Hepatocyte (in vitro differentiated cells): ENCODE measurements at regions not wholly inside any gene's neighbourhood (a gene's known extent, or its start where the extent isn't known, plus 50 kb on each side); places are given as distances from the start of the nearest gene placed in this dataset.

Experiments
- DNase-seq: peaks from one replicate; pipeline ENCODE4 v3.0.0-alpha.2; 2016; ENCODE audit warnings: low spot score
- H2AFZ ChIP-seq: fragments of 200-600 bp; sonication (generic); 2 replicates; pipeline ENCODE4 v1.6.0; 2016; ENCODE audit warnings: antibody characterized with exemption, mild to moderate bottlenecking
- H3K27ac ChIP-seq: fragments of 200-600 bp; sonication (generic); 2 replicates; pipeline ENCODE4 v1.5.1; 2016; ENCODE audit warnings: mild to moderate bottlenecking
- H3K27me3 ChIP-seq: fragments of 200-600 bp; sonication (generic); 2 replicates; pipeline ENCODE4 v1.6.1; 2016
- H3K36me3 ChIP-seq: fragments of 200-600 bp; sonication (generic); replicated peaks from 2 replicates; pipeline ENCODE4 v1.5.1; 2016; ENCODE audit warnings: low read depth; ENCODE audit not compliant: insufficient read depth
- H3K4me1 ChIP-seq: fragments of 200-600 bp; sonication (generic); 2 replicates; pipeline ENCODE4 v1.5.1; 2016; ENCODE audit warnings: mild to moderate bottlenecking, moderate library complexity; ENCODE audit not compliant: insufficient read depth
- H3K4me2 ChIP-seq: fragments of 200-600 bp; sonication (generic); 2 replicates; pipeline ENCODE4 v1.6.0; 2016
- H3K4me3 ChIP-seq: fragments of 200-600 bp; sonication (generic); 2 replicates; pipeline ENCODE4 v1.5.1; 2016; ENCODE audit warnings: mild to moderate bottlenecking
- H3K79me2 ChIP-seq: fragments of 200-600 bp; sonication (generic); 2 replicates; pipeline ENCODE4 v1.6.0; 2017; ENCODE audit warnings: mild to moderate bottlenecking
- H3K9me2 ChIP-seq: fragments of 200-600 bp; sonication (generic); replicated peaks from 2 replicates; pipeline ENCODE4 v1.6.0; 2017; ENCODE audit warnings: mild to moderate bottlenecking; ENCODE audit not compliant: insufficient read depth
- H3K9me3 ChIP-seq: fragments of 200-600 bp; sonication (generic); 2 replicates; pipeline ENCODE4 v1.5.1; 2016; ENCODE audit warnings: low read depth, mild to moderate bottlenecking
- H4K20me1 ChIP-seq: fragments of 200-600 bp; sonication (generic); 2 replicates; pipeline ENCODE4 v1.6.0; 2016; ENCODE audit warnings: mild to moderate bottlenecking; ENCODE audit not compliant: insufficient read depth, poor library complexity, severe bottlenecking
- EZH2 ChIP-seq: fragments of 200-600 bp; sonication (generic); IDR thresholded peaks from 2 replicates; pipeline ENCODE4 v1.6.1; 2016; ENCODE audit warnings: antibody characterized with exemption, mild to moderate bottlenecking, borderline replicate concordance
- EZH2phosphoT487 ChIP-seq: fragments of 200-600 bp; sonication (generic); IDR thresholded peaks from one replicate; pipeline ENCODE4 v1.6.1; 2018; ENCODE audit warnings: antibody characterized with exemption, mild to moderate bottlenecking, low read depth, moderate library complexity; ENCODE audit not compliant: unreplicated experiment, severe bottlenecking
- WGBS: methylation state at CpG from one replicate; pipeline ENCODE4 v1.1.6; 2016; ENCODE audit warnings: low lambda C conversion rate; ENCODE audit errors: missing lambda C conversion rate; 5-methylcytosine and 5-hydroxymethylcytosine counted together
- TF ChIP-seq, protein P1 (sequence below): fragments of 200-600 bp; sonication (generic); IDR thresholded peaks from 2 replicates; pipeline ENCODE4 v1.5.1; 2016; ENCODE audit warnings: antibody characterized with exemption, mild to moderate bottlenecking; ENCODE audit not compliant: poor library complexity

- DNase-seq, result no peak
- H3K27ac ChIP-seq, result no peak overlapping the region
- no peaks in the 10 kb centered on the region for H4K20me1 ChIP-seq
- TF ChIP-seq, protein P1, sequence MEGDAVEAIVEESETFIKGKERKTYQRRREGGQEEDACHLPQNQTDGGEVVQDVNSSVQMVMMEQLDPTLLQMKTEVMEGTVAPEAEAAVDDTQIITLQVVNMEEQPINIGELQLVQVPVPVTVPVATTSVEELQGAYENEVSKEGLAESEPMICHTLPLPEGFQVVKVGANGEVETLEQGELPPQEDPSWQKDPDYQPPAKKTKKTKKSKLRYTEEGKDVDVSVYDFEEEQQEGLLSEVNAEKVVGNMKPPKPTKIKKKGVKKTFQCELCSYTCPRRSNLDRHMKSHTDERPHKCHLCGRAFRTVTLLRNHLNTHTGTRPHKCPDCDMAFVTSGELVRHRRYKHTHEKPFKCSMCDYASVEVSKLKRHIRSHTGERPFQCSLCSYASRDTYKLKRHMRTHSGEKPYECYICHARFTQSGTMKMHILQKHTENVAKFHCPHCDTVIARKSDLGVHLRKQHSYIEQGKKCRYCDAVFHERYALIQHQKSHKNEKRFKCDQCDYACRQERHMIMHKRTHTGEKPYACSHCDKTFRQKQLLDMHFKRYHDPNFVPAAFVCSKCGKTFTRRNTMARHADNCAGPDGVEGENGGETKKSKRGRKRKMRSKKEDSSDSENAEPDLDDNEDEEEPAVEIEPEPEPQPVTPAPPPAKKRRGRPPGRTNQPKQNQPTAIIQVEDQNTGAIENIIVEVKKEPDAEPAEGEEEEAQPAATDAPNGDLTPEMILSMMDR, result no peak
- TF ChIP-seq EZH2 (no peak), EZH2phosphoT487 (no peak)
- no peak overlapping the region for H2AFZ ChIP-seq
- H3K4me3 ChIP-seq, result no peak overlapping the region
- H3K4me1 ChIP-seq, result no peaks in the 10 kb centered on the region
- no peak overlapping the region for H3K4me2 ChIP-seq
- WGBS, result 75% methylated on average over 2 of the region's 2 CpGs
- H3K79me2 ChIP-seq, result no peaks in the 10 kb centered on the region
- no peaks in the 10 kb centered on the region for H3K27me3 ChIP-seq
- no peaks in the 10 kb centered on the region for H3K36me3 ChIP-seq
- no peaks in the 10 kb centered on the region for H3K9me2 ChIP-seq
- H3K9me3 ChIP-seq, result no peaks in the 10 kb centered on the region
These were observed 280.5 kb upstream of the ADAMTS16 start for GRCh38 chr5:4859500-4860235.

DNA sequence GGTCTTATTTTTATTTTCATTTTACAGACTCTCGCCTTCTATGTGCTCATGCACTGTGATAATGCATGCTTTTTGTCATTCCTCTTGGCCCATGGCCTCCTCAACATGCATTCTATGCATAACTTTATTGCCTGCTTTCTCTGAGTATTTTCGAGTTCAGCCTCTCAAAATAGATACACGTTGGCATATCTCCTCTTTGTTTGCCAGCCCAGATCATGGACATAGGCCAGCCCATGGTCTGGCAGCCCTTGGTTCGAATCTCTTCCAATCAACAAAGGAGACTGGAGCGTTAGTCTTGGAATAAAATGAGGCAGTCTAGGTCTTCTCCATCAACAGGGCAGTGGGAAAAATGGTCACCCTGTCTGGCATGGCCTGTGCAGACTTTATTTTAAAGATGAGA lies 279.5 kb upstream of the ADAMTS16 start:
- no peak overlapping the region for H3K4me2 ChIP-seq
- no peak overlapping the region for H2AFZ ChIP-seq
- no peaks in the 10 kb centered on the region for H3K27me3 ChIP-seq
- H3K4me1 ChIP-seq, result no peaks in the 10 kb centered on the region
- WGBS, result 80% methylated on average over 5 of the region's 5 CpGs
- no peaks in the 10 kb centered on the region for H4K20me1 ChIP-seq
- H3K79me2 ChIP-seq, result no peaks in the 10 kb centered on the region
- no peaks in the 10 kb centered on the region for H3K9me3 ChIP-seq
- H3K9me2 ChIP-seq, result no peaks in the 10 kb centered on the region
- no peak overlapping the region for H3K27ac ChIP-seq
- no peaks in the 10 kb centered on the region for H3K36me3 ChIP-seq
- no peak overlapping the region for H3K4me3 ChIP-seq
- no peak for DNase-seq
- TF ChIP-seq, protein P1, result no peak
- TF ChIP-seq EZH2phosphoT487, result no peak
- no peak for TF ChIP-seq EZH2

DNA sequence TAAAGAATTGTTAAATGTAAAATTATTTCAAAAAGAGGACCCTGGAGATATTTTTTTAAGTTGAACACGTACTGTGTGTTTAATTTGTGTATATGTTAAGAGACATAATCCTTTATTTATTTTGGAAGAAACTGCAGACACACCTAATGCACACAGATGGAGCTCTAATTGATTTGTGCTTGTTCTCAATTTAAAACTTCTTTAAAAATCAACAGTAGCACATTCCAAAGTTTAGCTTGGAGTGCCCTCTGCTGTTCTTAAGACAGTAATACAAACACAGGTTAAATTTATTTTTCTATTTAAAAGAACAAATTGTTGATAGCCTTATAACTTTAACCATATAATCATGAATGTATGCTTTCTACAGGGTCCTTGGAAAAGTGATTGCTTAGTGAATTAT lies 277.6 kb upstream of the ADAMTS16 start:
- Histone ChIP-seq H3K36me3 (no peaks in the 10 kb centered on the region), H3K4me3 (no peak overlapping the region), H3K27me3 (no peaks in the 10 kb centered on the region), H3K4me1 (no peaks in the 10 kb centered on the region), H3K79me2 (no peaks in the 10 kb centered on the region), H3K4me2 (no peak overlapping the region), H3K9me2 (no peaks in the 10 kb centered on the region), H2AFZ (no peak overlapping the region), H3K27ac (no peak overlapping the region), H4K20me1 (no peaks in the 10 kb centered on the region), H3K9me3 (no peaks in the 10 kb centered on the region)
- TF ChIP-seq, protein P1, result peak; percentile 85
- no peak for TF ChIP-seq EZH2
- WGBS, result 12% methylated on average over 1 of the region's 1 CpG
- DNase-seq, result peak; percentile 60
